KMS-11 (cell line): ENCODE measurements at regions not wholly inside any gene's neighbourhood (a gene's known extent, or its start where the extent isn't known, plus 50 kb on each side); places are given as distances from the start of the nearest gene placed in this dataset.

Experiments
- H2AFZ ChIP-seq: fragments of 200-600 bp; sonication (generic); 2 replicates; pipeline ENCODE4 v1.6.1; 2016; ENCODE audit warnings: antibody characterized with exemption, mixed run types, low read depth
- H3K27ac ChIP-seq: fragments of 200-600 bp; sonication (generic); 2 replicates; pipeline ENCODE4 v1.6.1; 2016; ENCODE audit warnings: mild to moderate bottlenecking, mixed run types
- H3K27me3 ChIP-seq: fragments of 200-600 bp; sonication (generic); 2 replicates; pipeline ENCODE4 v1.6.1; 2017; ENCODE audit warnings: mild to moderate bottlenecking, low read depth, mixed run types, moderate library complexity; ENCODE audit not compliant: insufficient read depth
- H3K36me3 ChIP-seq: fragments of 200-600 bp; sonication (generic); 2 replicates; pipeline ENCODE4 v1.6.1; 2017; ENCODE audit warnings: mild to moderate bottlenecking, mixed run types; ENCODE audit not compliant: insufficient read depth
- H3K4me1 ChIP-seq: fragments of 200-600 bp; sonication (generic); 2 replicates; pipeline ENCODE4 v1.6.1; 2016; ENCODE audit warnings: mild to moderate bottlenecking, low read depth, mixed run types; ENCODE audit not compliant: poor library complexity, severe bottlenecking
- H3K4me2 ChIP-seq: fragments of 200-600 bp; sonication (generic); 2 replicates; pipeline ENCODE4 v1.7.0; 2016; ENCODE audit warnings: mild to moderate bottlenecking, mixed run types
- H3K4me3 ChIP-seq: fragments of 200-600 bp; sonication (generic); IDR thresholded peaks from 2 replicates; pipeline ENCODE4 v1.6.1; 2017; ENCODE audit warnings: low read depth, low read length, mixed read lengths; ENCODE audit not compliant: insufficient read depth
- H3K79me2 ChIP-seq: fragments of 200-600 bp; sonication (generic); 2 replicates; pipeline ENCODE4 v1.6.1; 2016; ENCODE audit warnings: low read depth, mixed run types; ENCODE audit not compliant: insufficient read depth
- H3K9ac ChIP-seq: fragments of 200-600 bp; sonication (generic); 2 replicates; pipeline ENCODE4 v1.6.1; 2016; ENCODE audit warnings: mild to moderate bottlenecking, mixed run types
- H4K20me1 ChIP-seq: fragments of 200-600 bp; sonication (generic); 2 replicates; pipeline ENCODE4 v1.6.1; 2016; ENCODE audit warnings: mild to moderate bottlenecking, mixed run types; ENCODE audit not compliant: insufficient read depth
- TF ChIP-seq, protein P1 (sequence below): fragments of 200-600 bp; sonication (generic); conservative IDR thresholded peaks from 2 replicates; pipeline ENCODE4 v1.6.1; 2017; ENCODE audit warnings: low read depth, mild to moderate bottlenecking, antibody characterized with exemption, low read length, moderate library complexity, mixed read lengths

DNA sequence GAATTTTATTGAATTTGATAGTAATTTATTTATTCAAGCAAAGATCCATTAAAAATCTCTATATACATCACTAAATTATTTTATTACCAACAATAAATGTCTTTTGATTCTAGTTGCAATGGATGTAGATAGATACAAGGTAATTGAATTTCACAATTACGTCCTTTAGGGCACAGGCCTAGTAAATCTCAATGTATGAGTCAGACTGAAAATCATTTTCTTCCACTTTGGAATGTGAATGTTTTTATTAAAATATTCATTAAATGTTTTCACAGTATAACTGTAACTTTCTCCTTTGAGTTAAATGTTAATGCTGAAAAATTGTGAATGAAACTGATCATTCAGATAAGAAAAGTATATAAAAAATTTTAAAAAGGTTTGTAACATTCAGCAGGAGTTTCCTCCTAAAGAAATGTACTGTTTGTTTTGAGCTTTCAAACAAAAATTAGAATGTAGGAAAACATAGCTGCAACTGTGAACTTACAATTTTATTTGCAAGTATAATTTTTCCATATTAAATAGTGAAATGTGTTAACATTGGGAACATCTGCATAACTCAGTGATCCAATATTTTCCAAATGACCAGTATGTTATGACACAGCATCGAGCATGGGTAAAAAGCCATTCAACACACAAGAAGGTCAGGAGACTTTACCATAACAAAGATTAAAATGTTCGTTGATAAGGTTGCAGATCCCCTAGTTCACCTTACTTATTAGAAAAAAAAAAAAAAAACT is 663.7 kb downstream of the METTL4 start:
- no peak overlapping the region for H3K9ac ChIP-seq
- H4K20me1 ChIP-seq = no peaks in the 10 kb centered on the region
- no peak overlapping the region for H3K4me3 ChIP-seq
- TF ChIP-seq, protein P1, sequence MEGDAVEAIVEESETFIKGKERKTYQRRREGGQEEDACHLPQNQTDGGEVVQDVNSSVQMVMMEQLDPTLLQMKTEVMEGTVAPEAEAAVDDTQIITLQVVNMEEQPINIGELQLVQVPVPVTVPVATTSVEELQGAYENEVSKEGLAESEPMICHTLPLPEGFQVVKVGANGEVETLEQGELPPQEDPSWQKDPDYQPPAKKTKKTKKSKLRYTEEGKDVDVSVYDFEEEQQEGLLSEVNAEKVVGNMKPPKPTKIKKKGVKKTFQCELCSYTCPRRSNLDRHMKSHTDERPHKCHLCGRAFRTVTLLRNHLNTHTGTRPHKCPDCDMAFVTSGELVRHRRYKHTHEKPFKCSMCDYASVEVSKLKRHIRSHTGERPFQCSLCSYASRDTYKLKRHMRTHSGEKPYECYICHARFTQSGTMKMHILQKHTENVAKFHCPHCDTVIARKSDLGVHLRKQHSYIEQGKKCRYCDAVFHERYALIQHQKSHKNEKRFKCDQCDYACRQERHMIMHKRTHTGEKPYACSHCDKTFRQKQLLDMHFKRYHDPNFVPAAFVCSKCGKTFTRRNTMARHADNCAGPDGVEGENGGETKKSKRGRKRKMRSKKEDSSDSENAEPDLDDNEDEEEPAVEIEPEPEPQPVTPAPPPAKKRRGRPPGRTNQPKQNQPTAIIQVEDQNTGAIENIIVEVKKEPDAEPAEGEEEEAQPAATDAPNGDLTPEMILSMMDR = no peak
- no peaks in the 10 kb centered on the region for H3K27me3 ChIP-seq
- H3K27ac ChIP-seq = no peak overlapping the region
- H3K4me1 ChIP-seq = no peaks in the 10 kb centered on the region
- no peak overlapping the region for H3K4me2 ChIP-seq
- no peaks in the 10 kb centered on the region for H3K36me3 ChIP-seq
- no peak overlapping the region for H2AFZ ChIP-seq
- no peaks in the 10 kb centered on the region for H3K79me2 ChIP-seq

DNA sequence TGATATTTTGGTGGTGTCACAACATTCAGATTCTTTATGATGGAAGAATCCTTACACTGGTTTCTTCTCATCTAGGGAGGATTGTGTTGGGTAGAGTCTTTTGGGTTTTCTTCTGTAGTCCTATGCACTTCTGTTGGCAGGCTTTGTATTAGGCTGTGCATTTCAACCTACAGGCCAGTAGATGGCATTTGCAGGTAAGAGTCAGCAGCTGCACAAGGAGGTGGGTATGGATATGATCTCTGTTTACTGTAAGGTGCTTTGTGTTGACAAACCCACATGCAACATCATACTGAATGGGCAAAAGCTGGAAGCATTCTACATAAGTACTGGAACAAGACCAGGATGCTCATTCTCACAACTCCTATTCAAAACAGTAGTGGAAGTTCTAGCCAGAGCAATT is 656.8 kb downstream of the METTL4 start:
- H3K27ac ChIP-seq = no peak overlapping the region
- H3K79me2 ChIP-seq = no peaks in the 10 kb centered on the region
- no peaks in the 10 kb centered on the region for H3K36me3 ChIP-seq
- no peaks in the 10 kb centered on the region for H3K27me3 ChIP-seq
- H4K20me1 ChIP-seq = no peaks in the 10 kb centered on the region
- no peak overlapping the region for H3K4me3 ChIP-seq
- no peak overlapping the region for H3K4me2 ChIP-seq
- H2AFZ ChIP-seq = no peak overlapping the region
- TF ChIP-seq, protein P1 = peak; percentile 28; the same call in 1 of the 2 replicates
- H3K9ac ChIP-seq = no peak overlapping the region
- no peaks in the 10 kb centered on the region for H3K4me1 ChIP-seq

DNA sequence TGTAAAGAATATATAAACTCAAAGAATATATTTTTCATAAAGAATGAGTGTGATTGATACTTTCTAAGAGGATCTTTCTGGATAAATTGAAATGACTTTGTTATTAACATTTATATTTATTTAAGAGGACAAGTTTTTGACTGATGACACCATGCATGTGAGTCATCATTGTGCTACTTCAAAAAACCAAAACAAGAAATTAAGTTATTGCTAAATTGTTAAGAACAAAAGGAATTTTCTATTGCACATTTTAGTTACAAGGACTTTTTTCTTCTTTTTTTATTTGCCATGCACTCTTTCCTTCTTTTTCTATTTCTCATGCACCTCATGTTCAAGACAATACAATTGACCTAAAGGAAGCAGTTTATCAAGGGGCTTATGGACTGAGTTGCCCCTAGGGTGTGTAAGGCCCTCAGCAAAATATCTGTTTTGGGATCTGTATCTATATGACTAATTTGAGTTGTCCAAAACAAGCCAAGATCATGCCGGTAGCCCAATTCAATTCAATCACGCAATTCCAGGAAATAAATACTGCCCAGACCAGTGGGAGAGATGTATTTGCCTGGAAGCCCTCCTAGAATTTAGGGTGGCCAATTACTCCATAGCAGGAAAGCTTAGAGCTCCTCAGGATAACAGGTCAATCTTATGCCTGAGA is 654.3 kb downstream of the METTL4 start:
- no peak overlapping the region for H3K4me2 ChIP-seq
- H3K9ac ChIP-seq = no peak overlapping the region
- no peaks in the 10 kb centered on the region for H3K79me2 ChIP-seq
- H4K20me1 ChIP-seq = no peaks in the 10 kb centered on the region
- TF ChIP-seq, protein P1 = no peak
- H3K4me3 ChIP-seq = no peak overlapping the region
- no peaks in the 10 kb centered on the region for H3K4me1 ChIP-seq
- H3K36me3 ChIP-seq = no peaks in the 10 kb centered on the region
- no peaks in the 10 kb centered on the region for H3K27me3 ChIP-seq
- no peak overlapping the region for H2AFZ ChIP-seq
- H3K27ac ChIP-seq = no peak overlapping the region

DNA sequence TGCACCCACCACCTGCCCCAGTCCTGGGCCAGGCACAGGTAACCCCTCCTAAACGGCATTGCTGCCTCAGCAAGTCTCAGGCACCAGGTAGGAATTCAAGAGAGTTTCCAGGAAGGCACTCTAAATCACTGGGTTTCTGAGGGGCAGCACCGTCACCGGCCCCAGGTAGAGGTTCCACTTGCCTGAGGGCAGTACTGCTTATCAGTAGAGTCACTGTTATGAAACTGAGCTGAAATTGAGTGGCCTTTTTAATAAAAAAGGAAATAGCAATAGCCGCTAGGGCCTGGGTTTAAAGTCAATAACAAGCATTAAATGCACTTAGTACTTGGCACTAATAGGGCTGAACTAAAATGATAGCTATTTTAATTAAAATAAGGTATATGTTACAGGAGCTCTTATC is 653.7 kb downstream of the METTL4 start:
- Histone ChIP-seq H3K4me3 (no peak overlapping the region), H3K79me2 (no peaks in the 10 kb centered on the region), H3K27me3 (no peaks in the 10 kb centered on the region), H3K9ac (no peak overlapping the region), H3K36me3 (no peaks in the 10 kb centered on the region), H3K4me2 (no peak overlapping the region), H3K27ac (no peak overlapping the region), H3K4me1 (no peaks in the 10 kb centered on the region), H2AFZ (no peak overlapping the region), H4K20me1 (no peaks in the 10 kb centered on the region)
- TF ChIP-seq, protein P1 = no peak
